22Rv1 (cell line): ENCODE measurements at regions not wholly inside any gene's neighbourhood (a gene's known extent, or its start where the extent isn't known, plus 50 kb on each side); places are given as distances from the start of the nearest gene placed in this dataset.

ENCODE experiments used
- H3K27ac ChIP-seq: fragments of 450-650 bp; 2 replicates; pipeline ENCODE4 v1.5.1; 2017
- CTCF ChIP-seq: fragments of 450-650 bp; IDR thresholded peaks from 2 replicates; pipeline ENCODE4 v1.5.1; 2017; ENCODE audit warnings: mild to moderate bottlenecking
- ZFX ChIP-seq: fragments of 450-650 bp; IDR thresholded peaks from 2 replicates; pipeline ENCODE4 v1.6.1; 2017; ENCODE audit warnings: antibody characterized with exemption, borderline replicate concordance

GRCh38 chr12:107518868-107519267, 166.7 kb upstream of the PWP1 start:
- H3K27ac ChIP-seq: no peak overlapping the region
- TF ChIP-seq CTCF: no peak
- no peak for TF ChIP-seq ZFX

DNA sequence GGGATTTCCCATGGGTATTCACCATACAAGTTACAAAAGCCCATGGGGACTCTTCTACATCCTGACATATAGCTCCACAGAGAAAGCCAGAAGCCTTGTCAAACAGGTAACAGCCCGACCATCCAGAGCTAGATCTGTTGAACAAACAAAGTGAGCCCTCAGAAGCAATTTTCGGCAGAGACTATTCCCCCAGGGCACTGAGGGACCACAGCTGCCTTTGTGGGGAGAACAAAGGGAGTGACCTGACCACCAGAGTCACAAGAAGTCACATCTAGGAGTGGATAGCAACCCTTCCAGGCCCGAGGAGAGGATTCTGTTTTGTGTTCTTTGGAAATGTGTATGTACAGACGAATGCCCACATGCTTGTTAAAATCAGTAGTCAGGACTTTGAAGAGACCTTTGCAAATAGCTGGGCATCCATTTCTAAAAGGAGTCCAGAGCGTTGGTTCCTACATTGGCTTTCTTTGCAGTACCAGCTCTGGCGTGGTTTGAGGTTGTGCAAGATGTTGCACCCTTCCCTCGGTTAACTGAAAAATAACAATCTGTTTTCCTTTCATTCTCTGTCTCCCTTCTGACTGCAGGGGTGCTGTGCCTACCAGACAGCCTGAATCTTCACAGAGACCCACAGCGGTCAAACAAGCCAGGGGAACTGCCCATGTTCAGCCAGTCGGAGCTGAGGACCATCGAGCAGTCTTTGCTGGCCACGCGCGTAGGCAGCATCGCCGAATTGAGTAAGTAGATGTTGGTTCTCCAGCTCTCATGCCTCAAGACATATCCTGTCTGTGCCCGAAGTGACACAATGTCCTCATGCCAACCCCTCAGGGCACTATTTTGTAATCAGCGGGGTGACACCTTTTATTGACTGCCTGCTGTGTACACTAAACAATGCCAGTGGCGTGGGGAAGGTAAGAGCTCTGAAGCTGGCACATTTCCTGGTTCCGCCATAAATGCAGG, 165.4 kb upstream of the PWP1 start:
- no peak overlapping the region for H3K27ac ChIP-seq
- TF ChIP-seq ZFX (no peak), CTCF (no peak)

DNA sequence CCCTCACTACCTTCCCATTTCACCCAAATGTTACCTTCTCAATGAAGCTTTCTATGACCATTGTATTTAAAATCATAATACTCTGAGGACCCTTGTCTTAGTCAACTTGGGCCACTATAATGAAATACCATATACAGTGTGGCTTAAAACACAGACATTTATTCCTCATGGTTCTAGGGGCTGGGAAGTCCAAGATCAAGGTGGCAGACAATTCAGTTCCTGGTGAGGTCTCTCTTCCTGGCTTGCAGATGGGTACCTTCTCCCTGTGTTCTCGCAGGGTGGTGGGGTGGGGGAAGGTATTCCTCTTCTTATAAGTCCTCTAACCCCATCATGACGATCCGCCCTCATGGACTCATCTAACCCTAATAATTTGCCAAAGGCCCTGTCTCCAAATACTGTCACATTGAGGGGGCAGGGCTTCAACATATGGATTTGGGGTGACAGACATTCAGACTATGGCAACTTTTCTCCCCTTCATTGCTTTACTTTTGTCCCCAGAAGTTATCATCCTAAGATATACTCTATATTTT, 163.7 kb upstream of the PWP1 start:
- no peak for TF ChIP-seq ZFX
- TF ChIP-seq CTCF: no peak
- H3K27ac ChIP-seq: no peak overlapping the region

- TF ChIP-seq CTCF: peak; percentile 42
- no peak for TF ChIP-seq ZFX
- no peak overlapping the region for H3K27ac ChIP-seq
These were observed 162.7 kb upstream of the PWP1 start for GRCh38 chr12:107522692-107523477.

DNA sequence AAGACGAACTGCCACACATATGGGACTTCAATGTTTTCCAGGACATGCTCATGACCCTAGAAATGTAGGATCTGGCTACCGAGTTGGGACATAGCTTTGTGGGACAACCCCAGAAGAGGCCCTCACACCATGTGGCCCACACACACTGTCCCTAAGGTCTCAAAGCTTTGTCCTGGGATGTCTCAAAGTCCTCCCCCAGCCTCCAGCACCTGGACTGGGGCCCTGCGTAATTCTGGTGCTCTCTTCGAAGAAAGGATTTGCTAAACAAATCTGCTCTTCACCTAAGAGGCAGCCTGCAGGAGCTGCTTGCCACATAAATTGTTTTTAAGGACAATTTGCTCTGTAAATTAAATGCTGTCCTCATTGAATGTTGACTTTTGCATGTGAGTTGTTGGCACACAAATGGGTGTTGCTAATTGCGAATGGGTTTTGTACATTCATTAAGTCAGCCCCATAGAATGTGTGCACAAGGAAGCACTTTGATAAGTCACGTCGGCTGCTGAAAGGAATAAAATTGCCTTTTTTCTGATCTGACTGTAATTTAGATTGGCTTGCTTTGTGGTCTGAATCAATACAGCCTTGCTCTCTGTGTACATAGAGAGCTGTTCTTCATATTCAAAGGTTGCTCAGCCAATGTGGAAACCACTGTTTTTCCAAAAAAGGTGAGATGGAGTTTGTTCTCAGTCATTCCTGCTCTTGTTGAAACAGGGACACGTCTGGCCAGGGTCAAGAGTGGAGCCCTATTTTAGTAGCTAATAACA, 161.6 kb upstream of the PWP1 start:
- H3K27ac ChIP-seq: no peak overlapping the region
- no peak for TF ChIP-seq ZFX
- TF ChIP-seq CTCF: no peak

DNA sequence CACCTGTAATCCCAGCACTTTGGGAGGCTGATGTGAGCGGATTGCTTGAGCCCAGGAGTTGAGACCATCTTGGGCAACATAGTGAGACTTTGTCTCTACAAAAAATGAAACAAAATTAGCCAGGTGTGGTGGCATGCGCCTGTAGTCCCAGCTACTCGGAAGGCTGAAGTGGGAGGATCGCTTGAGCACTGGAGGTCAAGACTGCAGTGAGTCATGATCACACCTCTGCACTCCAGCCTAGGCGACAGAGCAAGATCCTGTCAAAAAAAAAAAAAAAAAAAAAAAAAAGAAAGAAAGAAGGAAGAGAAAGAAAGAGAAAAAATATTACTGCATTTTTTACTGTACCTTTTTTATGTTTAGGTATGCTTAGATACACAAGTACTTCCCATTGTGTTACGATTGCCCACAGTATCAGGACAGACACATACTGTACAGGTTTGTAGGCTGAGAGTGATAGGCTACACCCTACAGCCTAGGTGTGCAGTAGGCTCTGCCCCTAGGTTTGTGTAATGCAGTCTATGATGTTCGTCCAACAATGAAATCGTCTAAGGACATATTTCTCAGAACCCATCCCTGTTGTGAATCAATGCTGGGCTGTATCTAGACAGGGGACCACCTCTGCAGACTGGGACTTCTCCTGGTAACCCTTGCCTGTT, 160.4 kb upstream of the PWP1 start:
- H3K27ac ChIP-seq: no peak overlapping the region
- no peak for TF ChIP-seq CTCF
- no peak for TF ChIP-seq ZFX
